ENCODE measurements at regions not wholly inside any gene's neighbourhood (a gene's known extent, or its start where the extent isn't known, plus 50 kb on each side); places are given as distances from the start of the nearest gene placed in this dataset.

GRCh38 chr4:141467225-141467624 lies 169.2 kb upstream of the IL15 start:
- TF ChIP-seq CTCF (IDR thresholded peaks at IDR 0.05; ENCODE audit: poor library complexity): no peak
- no peak for TF ChIP-seq EZH2 (IDR thresholded peaks at IDR 0.05; ENCODE audit: borderline replicate concordance)
